ENCODE measurements at regions not wholly inside any gene's neighbourhood (a gene's known extent, or its start where the extent isn't known, plus 50 kb on each side); places are given as distances from the start of the nearest gene placed in this dataset.

DNA sequence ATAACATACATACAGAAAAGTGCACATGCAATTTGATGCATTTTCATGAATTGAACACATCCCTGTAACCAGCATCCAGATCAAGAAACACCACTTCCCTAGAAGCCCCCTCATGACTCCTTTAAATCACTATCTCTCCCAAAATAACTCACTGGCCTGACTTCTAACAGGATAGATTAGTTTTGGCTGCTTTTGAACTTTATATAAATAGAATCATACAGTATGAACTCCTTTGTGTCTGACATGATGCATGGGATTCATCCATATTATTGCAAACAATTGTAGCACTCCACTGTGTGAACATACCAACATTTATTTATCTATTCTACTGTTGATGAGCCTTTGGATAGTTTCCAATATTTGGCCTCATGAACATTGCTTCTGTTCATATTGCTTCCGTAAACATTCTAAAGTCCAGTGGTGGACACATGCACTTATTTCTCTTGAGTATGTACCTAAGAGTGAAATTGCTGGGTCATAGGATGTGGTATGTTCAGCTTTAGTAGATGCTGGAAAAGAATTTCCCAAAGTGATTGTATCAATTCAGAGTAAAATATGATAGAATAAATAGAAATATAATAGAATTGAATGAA, 148.7 kb upstream of the GDNF start:
- Histone ChIP-seq H3K27me3 (ENCODE audit: control insufficient read depth in 3 of 3, insufficient read depth in 3 of 3, low read length in 2 of 3) (no peaks in the 10 kb centered on the region), H3K4me1 (ENCODE audit: control insufficient read depth in 5 of 5, insufficient read depth in 5 of 5, low read length in 5 of 5) (peaks cover 0 to 15% (median 0%) of the 10 kb centered on the region in 5 donors), H3K36me3 (ENCODE audit: control insufficient read depth in 4 of 4, insufficient read depth in 4 of 4, low read length in 4 of 4) (no peaks in the 10 kb centered on the region), H3K9me3 (ENCODE audit: control insufficient read depth in 4 of 4, insufficient read depth in 3 of 4, low read length in 3 of 4) (no peaks in the 10 kb centered on the region), H3K9ac (ENCODE audit: insufficient read depth in 1 of 2, low read length in 2 of 2) (no peak overlapping the region), H3K4me3 (no peak overlapping the region), H3K27ac (ENCODE audit: low read depth in 1 of 2, low read length in 1 of 2) (no peak overlapping the region)
- ATAC-seq (ENCODE audit: insufficient read depth, low FRiP score) (no peak), DNase-seq (no peak)
- 57 to 74% methylated on average over 1 of the region's 1 CpG for WGBS, 2 donors
- TF ChIP-seq, protein P1, sequence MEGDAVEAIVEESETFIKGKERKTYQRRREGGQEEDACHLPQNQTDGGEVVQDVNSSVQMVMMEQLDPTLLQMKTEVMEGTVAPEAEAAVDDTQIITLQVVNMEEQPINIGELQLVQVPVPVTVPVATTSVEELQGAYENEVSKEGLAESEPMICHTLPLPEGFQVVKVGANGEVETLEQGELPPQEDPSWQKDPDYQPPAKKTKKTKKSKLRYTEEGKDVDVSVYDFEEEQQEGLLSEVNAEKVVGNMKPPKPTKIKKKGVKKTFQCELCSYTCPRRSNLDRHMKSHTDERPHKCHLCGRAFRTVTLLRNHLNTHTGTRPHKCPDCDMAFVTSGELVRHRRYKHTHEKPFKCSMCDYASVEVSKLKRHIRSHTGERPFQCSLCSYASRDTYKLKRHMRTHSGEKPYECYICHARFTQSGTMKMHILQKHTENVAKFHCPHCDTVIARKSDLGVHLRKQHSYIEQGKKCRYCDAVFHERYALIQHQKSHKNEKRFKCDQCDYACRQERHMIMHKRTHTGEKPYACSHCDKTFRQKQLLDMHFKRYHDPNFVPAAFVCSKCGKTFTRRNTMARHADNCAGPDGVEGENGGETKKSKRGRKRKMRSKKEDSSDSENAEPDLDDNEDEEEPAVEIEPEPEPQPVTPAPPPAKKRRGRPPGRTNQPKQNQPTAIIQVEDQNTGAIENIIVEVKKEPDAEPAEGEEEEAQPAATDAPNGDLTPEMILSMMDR (IDR thresholded peaks at IDR 0.05; ENCODE audit: control extremely low read depth, extremely low read depth), result no peak

DNA sequence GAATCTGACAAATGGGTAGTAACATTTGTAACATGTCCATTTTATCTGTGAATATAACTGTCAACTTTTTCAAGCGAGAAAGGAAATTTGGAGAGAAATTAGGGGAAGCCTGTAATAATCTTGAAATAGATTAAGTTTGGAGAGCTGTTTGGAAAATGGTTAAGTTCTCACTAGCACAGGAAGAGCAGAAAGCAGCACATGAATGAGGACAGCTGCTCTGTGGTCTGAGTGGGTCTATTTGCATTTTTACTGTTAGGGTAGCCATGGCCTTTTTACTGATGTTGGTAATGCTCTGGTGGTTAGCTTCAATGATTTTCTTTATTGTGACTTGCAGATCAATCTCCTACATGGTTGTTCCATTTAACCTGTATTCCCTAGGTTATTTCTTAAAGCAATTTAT, 144.5 kb upstream of the GDNF start:
- H3K27me3 ChIP-seq (ENCODE audit: control insufficient read depth in 3 of 3, insufficient read depth in 3 of 3, low read length in 2 of 3), result no peaks in the 10 kb centered on the region
- TF ChIP-seq, protein P1 (IDR thresholded peaks at IDR 0.05; ENCODE audit: control extremely low read depth, extremely low read depth), result no peak
- H3K9ac ChIP-seq (ENCODE audit: insufficient read depth in 1 of 2, low read length in 2 of 2), result no peak overlapping the region
- H3K4me1 ChIP-seq (ENCODE audit: control insufficient read depth in 5 of 5, insufficient read depth in 5 of 5, low read length in 5 of 5), result peaks cover 0 to 9% (median 0%) of the 10 kb centered on the region in 5 donors
- DNase-seq, result no peak
- no peak overlapping the region for H3K4me3 ChIP-seq
- no peak for ATAC-seq (ENCODE audit: insufficient read depth, low FRiP score)
- H3K36me3 ChIP-seq (ENCODE audit: control insufficient read depth in 4 of 4, insufficient read depth in 4 of 4, low read length in 4 of 4), result no peaks in the 10 kb centered on the region
- 69 to 90% methylated on average over 1 of the region's 1 CpG for WGBS, 2 donors
- H3K9me3 ChIP-seq (ENCODE audit: control insufficient read depth in 4 of 4, insufficient read depth in 3 of 4, low read length in 3 of 4), result peaks cover 0 to 6% (median 0%) of the 10 kb centered on the region in 4 donors
- no peak overlapping the region for H3K27ac ChIP-seq (ENCODE audit: low read depth in 1 of 2, low read length in 1 of 2)

DNA sequence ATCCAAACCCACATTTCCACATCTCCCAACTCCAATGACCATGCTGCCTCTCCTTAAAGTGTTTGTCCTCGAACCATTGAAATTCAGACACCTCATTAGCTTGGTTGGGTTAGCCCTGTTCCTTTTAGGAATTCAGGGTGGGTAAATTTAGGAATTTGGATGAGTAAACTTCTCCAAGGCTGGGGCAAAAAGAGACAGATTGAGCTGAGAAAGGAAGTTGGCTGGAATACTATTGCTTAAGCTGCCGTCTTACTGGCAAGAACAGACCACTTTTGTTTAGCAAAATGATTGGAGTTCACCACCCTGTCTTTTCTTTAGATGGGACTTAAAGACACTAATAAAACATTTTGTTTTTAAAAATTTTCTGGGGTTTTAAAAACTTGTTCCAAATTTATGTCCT, 143.6 kb upstream of the GDNF start:
- Histone ChIP-seq H3K27me3 (ENCODE audit: control insufficient read depth in 3 of 3, insufficient read depth in 3 of 3, low read length in 2 of 3) (no peaks in the 10 kb centered on the region), H3K4me1 (ENCODE audit: control insufficient read depth in 5 of 5, insufficient read depth in 5 of 5, low read length in 5 of 5) (peaks cover 0 to 6% (median 0%) of the 10 kb centered on the region in 5 donors), H3K9ac (ENCODE audit: insufficient read depth in 1 of 2, low read length in 2 of 2) (no peak overlapping the region), H3K27ac (ENCODE audit: low read depth in 1 of 2, low read length in 1 of 2) (no peak overlapping the region), H3K9me3 (ENCODE audit: control insufficient read depth in 4 of 4, insufficient read depth in 3 of 4, low read length in 3 of 4) (peaks cover 0 to 6% (median 0%) of the 10 kb centered on the region in 4 donors), H3K4me3 (no peak overlapping the region), H3K36me3 (ENCODE audit: control insufficient read depth in 4 of 4, insufficient read depth in 4 of 4, low read length in 4 of 4) (no peaks in the 10 kb centered on the region)
- ATAC-seq (ENCODE audit: insufficient read depth, low FRiP score) (no peak), DNase-seq (no peak)
- TF ChIP-seq, protein P1 (IDR thresholded peaks at IDR 0.05; ENCODE audit: control extremely low read depth, extremely low read depth), result no peak
- WGBS, 2 donors, result 56 to 58% methylated on average over 2 of the region's 2 CpGs

DNA sequence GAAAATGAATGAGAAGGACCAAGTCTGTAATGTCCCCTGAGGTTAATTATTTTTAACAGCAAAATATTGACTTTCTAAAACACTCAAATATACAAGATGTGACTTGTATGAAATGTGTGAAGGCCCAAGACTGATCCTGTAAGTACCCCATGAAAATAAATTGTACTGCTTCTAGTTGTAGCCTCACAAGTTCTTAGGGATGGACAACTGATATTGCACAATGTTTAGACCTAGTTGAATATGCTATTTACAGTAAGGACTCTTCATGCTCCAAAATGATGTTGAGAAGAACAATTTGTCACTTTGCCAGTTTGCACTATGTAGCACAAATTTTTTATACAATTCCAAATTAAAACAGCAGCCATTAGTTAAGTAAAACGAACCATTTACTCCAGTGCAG, 139.7 kb upstream of the GDNF start:
- TF ChIP-seq, protein P1 (IDR thresholded peaks at IDR 0.05; ENCODE audit: control extremely low read depth, extremely low read depth), result no peak
- 77 to 79% methylated on average over 1 of the region's 1 CpG for WGBS, 2 donors
- Histone ChIP-seq H3K9me3 (ENCODE audit: control insufficient read depth in 4 of 4, insufficient read depth in 3 of 4, low read length in 3 of 4) (peaks cover 0 to 6% (median 1%) of the 10 kb centered on the region in 4 donors), H3K9ac (ENCODE audit: insufficient read depth in 1 of 2, low read length in 2 of 2) (no peak overlapping the region), H3K4me1 (ENCODE audit: control insufficient read depth in 5 of 5, insufficient read depth in 5 of 5, low read length in 5 of 5) (no peaks in the 10 kb centered on the region), H3K27me3 (ENCODE audit: control insufficient read depth in 3 of 3, insufficient read depth in 3 of 3, low read length in 2 of 3) (no peaks in the 10 kb centered on the region), H3K27ac (ENCODE audit: low read depth in 1 of 2, low read length in 1 of 2) (no peak overlapping the region), H3K4me3 (no peak overlapping the region), H3K36me3 (ENCODE audit: control insufficient read depth in 4 of 4, insufficient read depth in 4 of 4, low read length in 4 of 4) (no peaks in the 10 kb centered on the region)
- DNase-seq (no peak), ATAC-seq (ENCODE audit: insufficient read depth, low FRiP score) (no peak)
